Neural progenitor cell (in vitro differentiated cells): ENCODE measurements at regions not wholly inside any gene's neighbourhood (a gene's known extent, or its start where the extent isn't known, plus 50 kb on each side); places are given as distances from the start of the nearest gene placed in this dataset.

Experiments used
- EZH2 ChIP-seq: fragments of 200-600 bp; sonication (generic); IDR thresholded peaks from 2 replicates; pipeline ENCODE4 v1.6.1; 2017; ENCODE audit warnings: antibody characterized with exemption, mild to moderate bottlenecking, moderate library complexity
- EZH2phosphoT487 ChIP-seq: fragments of 200-600 bp; sonication (generic); IDR thresholded peaks from 2 replicates; pipeline ENCODE4 v1.6.1; 2017; ENCODE audit warnings: antibody characterized with exemption
- TF ChIP-seq, protein P1 (sequence below): fragments of 200-600 bp; sonication (generic); IDR thresholded peaks from 2 replicates; pipeline ENCODE4 v1.5.1; 2017; ENCODE audit warnings: antibody characterized with exemption, mild to moderate bottlenecking

DNA sequence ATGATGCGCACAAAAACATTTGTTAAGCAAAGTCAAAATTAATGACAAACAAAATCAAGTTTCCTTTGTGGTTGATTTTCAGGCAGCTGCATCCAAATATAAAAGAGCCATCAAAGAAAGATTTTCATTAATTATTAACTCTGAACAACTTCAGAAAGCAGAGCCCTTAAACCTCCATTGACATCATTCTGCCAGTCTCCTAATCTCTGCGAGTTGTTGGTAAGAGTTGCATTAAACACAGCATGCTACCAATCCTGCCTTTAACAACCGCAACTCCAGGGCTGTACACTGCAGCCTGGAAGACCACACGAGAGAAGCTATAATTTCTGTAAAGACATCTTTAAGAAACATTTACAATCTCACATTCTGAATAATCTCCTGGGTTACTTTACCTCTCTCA is 204.6 kb downstream of the NR2F2 start:
- TF ChIP-seq, protein P1, sequence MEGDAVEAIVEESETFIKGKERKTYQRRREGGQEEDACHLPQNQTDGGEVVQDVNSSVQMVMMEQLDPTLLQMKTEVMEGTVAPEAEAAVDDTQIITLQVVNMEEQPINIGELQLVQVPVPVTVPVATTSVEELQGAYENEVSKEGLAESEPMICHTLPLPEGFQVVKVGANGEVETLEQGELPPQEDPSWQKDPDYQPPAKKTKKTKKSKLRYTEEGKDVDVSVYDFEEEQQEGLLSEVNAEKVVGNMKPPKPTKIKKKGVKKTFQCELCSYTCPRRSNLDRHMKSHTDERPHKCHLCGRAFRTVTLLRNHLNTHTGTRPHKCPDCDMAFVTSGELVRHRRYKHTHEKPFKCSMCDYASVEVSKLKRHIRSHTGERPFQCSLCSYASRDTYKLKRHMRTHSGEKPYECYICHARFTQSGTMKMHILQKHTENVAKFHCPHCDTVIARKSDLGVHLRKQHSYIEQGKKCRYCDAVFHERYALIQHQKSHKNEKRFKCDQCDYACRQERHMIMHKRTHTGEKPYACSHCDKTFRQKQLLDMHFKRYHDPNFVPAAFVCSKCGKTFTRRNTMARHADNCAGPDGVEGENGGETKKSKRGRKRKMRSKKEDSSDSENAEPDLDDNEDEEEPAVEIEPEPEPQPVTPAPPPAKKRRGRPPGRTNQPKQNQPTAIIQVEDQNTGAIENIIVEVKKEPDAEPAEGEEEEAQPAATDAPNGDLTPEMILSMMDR: no peak
- TF ChIP-seq EZH2phosphoT487 (no peak), EZH2 (no peak)
